A673 (cell line): ENCODE measurements at regions not wholly inside any gene's neighbourhood (a gene's known extent, or its start where the extent isn't known, plus 50 kb on each side); places are given as distances from the start of the nearest gene placed in this dataset.

ENCODE experiments used
- CTCF ChIP-seq: fragments of 300-800, 200-600 bp; sonication (generic); conservative IDR thresholded peaks from 2 replicates; pipeline ENCODE4 v1.5.1; 2017; ENCODE audit warnings: low read depth, mild to moderate bottlenecking, antibody characterized with exemption, low read length, moderate library complexity, mixed read lengths
- EZH2 ChIP-seq: fragments of 200-600 bp; sonication (generic); IDR thresholded peaks from 2 replicates; pipeline ENCODE4 v1.6.1; 2017; ENCODE audit warnings: borderline replicate concordance, low read depth, mild to moderate bottlenecking, mixed read lengths, antibody characterized with exemption, low read length; ENCODE audit not compliant: poor library complexity, severe bottlenecking

GRCh38 chr12:81000831-81001230 is 63.1 kb upstream of the LIN7A start:
- TF ChIP-seq EZH2 (no peak), CTCF (no peak)
